Keratinocyte (primary cell): ENCODE measurements at regions not wholly inside any gene's neighbourhood (a gene's known extent, or its start where the extent isn't known, plus 50 kb on each side); places are given as distances from the start of the nearest gene placed in this dataset.

Experiments
- CTCF ChIP-seq, 3 experiments: IDR thresholded peaks in 1 of 3; conservative IDR thresholded peaks in 1 of 3; optimal IDR thresholded peaks in 1 of 3; 2 replicates in 2 of 3; 3 replicates in 1 of 3; pipeline versions ENCODE3 to v1.5.1; 2011; ENCODE audit warnings: low read length in 3 of 3, mild to moderate bottlenecking in 3 of 3, moderate library complexity in 2 of 3, control low read depth in 1 of 3, inconsistent platforms in 1 of 3; ENCODE audit not compliant: insufficient read depth in 2 of 3; ENCODE audit errors: extremely low read depth in 1 of 3
- EZH2 ChIP-seq: IDR thresholded peaks from one replicate; pipeline ENCODE4 v1.6.1; 2012; ENCODE audit warnings: inconsistent platforms, mild to moderate bottlenecking, low read length, moderate library complexity

DNA sequence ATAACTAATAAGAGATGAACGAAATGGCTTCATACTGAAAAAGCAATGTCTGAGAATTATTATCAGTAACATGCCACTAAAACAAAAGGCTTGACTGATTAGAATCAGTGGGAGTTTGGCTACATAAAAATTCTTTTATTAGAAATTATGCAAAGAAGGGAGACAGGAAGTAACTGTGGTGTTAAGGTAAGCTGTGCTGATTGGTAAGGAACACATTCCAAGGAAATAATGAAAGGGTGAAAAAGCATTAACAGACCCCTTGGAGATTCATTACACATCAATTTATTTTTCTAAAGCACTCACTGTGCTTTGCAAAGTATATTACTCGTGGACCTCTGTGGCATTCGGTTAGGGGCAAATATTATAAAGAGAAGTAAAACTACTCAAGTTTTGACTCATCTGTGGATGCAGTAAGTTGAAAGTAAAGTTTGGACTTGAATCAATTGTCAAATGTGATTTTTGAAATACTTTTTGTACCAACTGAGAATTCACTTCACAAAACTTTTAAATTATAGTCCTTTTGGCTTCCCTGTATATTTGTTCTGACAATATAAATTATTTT is 176.1 kb upstream of the ZPLD1 start:
- TF ChIP-seq CTCF (optimal IDR thresholded peaks at IDR 0.05 in 1 of 3, IDR thresholded peaks at IDR 0.05 in 1 of 3, conservative IDR thresholded peaks at IDR 0.05 in 1 of 3; ENCODE audit: extremely low read depth in 1 of 3, insufficient read depth in 2 of 3, low read length in 3 of 3) (no peak), EZH2 (no peak)
